ENCODE measurements at regions not wholly inside any gene's neighbourhood (a gene's known extent, or its start where the extent isn't known, plus 50 kb on each side); places are given as distances from the start of the nearest gene placed in this dataset.

DNA sequence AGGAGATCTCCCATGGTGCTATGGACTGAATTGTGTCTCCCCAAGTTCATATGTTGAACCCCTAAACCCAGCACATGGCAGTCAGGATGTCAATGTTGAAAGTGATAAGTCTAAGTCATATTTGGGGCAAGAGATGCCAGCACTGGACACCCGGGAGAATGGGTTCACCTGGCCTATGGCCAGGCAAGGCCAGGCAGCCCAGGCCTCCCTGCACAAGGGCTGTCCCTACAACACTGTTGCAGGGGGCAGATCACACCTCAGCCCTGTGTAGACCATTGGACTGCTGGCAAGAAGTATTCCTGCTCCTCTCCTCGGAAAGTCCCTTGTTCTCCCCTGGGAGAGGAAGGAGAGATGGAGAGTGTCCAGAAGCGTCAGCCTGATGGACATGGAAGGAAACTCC is 240.5 kb downstream of the GADD45G start:
- TF ChIP-seq, protein P1, sequence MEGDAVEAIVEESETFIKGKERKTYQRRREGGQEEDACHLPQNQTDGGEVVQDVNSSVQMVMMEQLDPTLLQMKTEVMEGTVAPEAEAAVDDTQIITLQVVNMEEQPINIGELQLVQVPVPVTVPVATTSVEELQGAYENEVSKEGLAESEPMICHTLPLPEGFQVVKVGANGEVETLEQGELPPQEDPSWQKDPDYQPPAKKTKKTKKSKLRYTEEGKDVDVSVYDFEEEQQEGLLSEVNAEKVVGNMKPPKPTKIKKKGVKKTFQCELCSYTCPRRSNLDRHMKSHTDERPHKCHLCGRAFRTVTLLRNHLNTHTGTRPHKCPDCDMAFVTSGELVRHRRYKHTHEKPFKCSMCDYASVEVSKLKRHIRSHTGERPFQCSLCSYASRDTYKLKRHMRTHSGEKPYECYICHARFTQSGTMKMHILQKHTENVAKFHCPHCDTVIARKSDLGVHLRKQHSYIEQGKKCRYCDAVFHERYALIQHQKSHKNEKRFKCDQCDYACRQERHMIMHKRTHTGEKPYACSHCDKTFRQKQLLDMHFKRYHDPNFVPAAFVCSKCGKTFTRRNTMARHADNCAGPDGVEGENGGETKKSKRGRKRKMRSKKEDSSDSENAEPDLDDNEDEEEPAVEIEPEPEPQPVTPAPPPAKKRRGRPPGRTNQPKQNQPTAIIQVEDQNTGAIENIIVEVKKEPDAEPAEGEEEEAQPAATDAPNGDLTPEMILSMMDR (optimal IDR thresholded peaks at IDR 0.05 in 1 of 3, IDR thresholded peaks at IDR 0.05 in 1 of 3, conservative IDR thresholded peaks at IDR 0.05 in 1 of 3; ENCODE audit: extremely low read depth in 1 of 3, insufficient read depth in 2 of 3, low read length in 3 of 3): no peak
- TF ChIP-seq EZH2 (IDR thresholded peaks at IDR 0.05; ENCODE audit: low read length): no peak

Measured in keratinocyte (primary cell).